GM18861 (cell line): ENCODE measurements at regions not wholly inside any gene's neighbourhood (a gene's known extent, or its start where the extent isn't known, plus 50 kb on each side); places are given as distances from the start of the nearest gene placed in this dataset.
"Not testable (repeated sequence)": the region's sequence is repeated elsewhere in the genome, so short reads cannot be mapped to it uniquely, and the experiment has no call there.

Experiments
- ATAC-seq: cut with Tn5 transposase; IDR thresholded peaks from one replicate; pipeline ENCODE4 v1.9.1; 2021; ENCODE audit not compliant: unreplicated experiment

DNA sequence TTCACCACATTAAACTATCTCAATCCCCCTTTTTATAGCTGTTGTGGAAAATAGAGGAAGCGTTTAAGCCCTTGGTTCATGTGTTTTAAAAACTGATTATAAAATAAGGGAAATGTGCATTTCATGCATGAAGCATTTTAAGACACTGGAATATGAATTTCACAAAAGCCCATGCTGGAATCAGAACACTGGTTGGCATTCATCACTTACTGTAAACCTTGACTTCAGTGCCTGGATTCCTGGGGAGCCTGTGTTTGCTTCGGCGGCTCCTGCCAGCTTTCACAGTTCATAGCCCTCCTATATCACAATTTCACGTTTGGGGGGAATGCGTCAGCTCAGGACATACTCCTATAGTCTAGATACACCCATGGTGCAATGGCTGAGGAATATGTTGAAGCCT, 336.9 kb downstream of the INSIG2 start:
- no peak for ATAC-seq

DNA sequence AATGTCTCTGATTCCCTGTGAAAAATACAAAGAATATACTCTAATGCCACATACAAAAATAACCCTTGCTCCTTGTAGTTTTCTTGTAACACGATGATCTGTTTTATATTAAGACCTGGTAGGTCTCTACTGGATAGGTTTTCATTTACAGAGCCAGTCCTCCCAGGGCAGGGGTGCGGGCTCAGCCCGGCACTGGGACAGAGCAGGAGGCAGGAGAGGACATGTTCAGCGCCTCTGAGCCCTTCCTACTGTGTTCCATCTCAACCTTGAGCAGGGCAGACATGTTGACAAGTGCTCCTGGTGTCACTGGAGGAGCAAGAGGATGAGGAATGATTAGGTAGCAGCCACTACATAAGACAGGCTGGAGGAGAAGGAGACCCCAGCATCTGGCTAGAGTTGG, 335.5 kb downstream of the INSIG2 start:
- ATAC-seq, result no peak

DNA sequence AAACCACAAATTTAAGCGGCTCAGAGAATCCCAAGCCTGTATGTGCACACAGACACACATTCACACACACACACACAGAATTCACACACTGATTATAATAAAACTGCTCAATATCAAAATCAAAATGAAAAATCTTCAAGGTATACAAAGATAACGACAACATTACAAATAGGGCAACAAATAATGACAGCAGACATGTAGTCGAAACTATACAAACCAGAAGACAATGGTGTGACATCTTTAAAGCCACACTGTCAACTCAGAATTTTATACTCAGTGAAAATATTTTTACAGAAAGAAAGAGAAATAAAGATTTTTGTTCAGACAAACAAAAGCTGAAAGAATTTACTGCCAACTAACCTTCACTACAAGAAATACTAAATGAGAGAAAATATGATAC, 333.4 kb downstream of the INSIG2 start:
- ATAC-seq, result no peak

DNA sequence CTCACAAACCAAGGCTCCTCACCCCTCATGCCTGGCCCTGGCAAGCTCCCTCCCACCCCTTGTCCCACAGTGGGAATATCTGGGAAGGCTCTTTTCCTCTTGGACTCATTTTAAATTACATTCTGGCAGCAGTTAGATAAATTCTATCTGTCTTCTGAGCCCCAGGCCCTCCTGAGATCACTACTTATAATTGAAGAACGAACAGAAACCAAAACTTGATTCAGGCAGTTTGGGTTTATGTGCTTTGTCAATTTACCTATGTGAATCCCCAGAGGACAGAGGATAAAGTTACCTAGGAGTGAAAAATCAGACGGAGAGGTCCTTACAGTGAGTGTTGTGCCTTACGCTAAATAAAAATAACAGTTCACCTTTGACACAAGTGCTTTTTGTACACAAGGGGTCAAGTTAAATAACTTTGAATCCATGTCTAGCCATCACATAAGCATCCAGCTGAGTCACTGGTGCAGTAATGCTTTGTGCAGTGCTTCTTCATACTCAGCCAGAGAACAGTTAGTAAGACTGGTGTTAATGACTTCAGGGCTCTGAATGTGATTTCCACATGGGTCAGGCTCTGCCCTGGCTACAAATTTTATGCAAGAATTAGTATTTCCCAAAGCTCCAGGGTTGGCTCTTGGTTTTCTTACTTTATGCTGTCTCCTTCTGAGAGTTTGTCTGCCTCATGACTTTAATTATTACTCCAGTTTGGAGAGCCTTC, 329.3 kb downstream of the INSIG2 start:
- ATAC-seq, result no peak

DNA sequence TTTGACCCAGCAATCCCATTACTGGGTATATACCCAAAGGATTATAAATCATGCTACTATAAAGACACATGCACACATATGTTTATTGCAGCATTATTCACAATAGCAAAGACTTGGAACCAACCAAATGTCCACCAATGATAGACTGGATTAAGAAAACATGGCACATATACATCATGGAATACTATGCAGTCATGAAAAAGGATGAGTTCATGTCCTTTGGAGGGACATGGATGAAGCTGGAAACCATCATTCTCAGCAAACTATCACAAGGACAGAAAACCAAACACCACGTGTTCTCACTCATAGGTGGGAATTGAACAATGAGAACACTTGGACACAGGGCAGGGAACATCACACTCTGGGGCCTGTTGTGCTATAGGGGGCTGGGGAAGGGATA, 326.9 kb downstream of the INSIG2 start:
- ATAC-seq, result not testable (repeated sequence)

DNA sequence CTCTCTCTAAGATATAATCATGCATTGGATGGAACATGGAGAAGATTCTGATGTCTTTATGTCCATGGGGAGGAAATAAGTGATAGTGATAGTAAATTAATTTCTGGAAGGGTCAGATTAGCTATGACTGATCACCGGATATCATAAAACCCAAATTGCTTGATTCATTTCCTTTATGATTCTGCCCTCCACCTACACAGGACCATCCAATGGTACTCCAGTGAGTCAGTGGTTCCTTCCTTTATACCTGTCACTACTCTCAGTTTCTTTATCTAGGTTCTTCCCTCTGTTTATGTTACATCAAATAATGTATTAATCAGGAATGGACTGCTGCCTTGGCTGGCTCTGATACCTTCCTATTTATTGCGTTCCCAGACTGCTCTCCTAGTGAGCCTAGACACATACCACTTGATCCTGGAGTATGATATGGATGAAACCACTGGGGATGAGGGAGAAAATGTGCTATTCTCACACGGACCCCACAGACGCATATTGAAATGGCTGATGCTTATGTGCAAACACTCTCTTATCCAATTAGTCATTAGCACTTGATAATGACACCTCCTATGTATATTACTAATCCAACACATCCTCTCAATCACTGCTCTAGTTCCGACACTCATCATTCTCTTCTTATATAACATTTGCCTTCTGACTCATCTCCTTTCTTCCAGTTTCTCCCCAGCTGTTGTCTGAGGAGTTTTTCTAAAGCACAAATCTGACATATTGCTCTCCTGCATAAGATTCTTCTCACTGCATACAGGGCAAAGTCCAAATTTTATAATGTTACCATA, 315.6 kb downstream of the INSIG2 start:
- ATAC-seq, result no peak

DNA sequence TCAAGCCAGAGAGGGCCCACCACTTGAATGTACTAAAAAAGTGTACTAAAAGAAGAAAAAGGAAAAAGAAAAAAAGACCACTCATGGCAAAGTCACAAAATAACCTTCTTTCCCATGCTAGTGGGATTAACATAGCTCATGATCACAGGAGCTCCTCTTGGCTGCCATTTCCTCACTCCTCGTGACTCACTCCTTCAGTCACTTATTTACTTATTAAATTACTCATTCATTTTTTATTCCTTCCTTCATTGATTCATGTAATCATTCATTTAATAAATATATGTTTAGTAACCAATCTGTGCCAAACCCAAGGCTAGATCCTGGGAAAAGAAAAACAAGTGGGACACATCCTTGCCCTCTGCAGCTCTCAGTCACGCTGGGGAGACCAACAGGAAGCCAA, 300.5 kb downstream of the INSIG2 start:
- ATAC-seq, result no peak

DNA sequence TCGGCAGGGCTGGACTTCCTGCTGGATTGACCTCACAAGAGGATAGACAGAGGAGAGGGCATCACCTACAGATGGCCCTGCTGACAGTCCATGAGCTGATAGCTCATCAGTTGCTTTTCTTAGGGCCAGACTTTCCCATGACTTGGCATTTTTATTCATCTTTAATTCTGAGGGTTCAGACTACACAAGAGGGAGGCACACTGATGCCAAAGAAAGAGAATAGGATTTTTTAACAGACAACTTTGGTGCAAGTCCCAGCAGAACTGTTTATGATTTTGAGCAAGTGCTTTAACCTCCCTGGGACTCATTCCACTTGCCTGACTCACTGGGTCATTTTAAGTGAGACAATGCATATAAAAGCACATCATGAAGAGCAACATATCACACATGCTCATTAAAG, 299.2 kb downstream of the INSIG2 start:
- ATAC-seq, result no peak

DNA sequence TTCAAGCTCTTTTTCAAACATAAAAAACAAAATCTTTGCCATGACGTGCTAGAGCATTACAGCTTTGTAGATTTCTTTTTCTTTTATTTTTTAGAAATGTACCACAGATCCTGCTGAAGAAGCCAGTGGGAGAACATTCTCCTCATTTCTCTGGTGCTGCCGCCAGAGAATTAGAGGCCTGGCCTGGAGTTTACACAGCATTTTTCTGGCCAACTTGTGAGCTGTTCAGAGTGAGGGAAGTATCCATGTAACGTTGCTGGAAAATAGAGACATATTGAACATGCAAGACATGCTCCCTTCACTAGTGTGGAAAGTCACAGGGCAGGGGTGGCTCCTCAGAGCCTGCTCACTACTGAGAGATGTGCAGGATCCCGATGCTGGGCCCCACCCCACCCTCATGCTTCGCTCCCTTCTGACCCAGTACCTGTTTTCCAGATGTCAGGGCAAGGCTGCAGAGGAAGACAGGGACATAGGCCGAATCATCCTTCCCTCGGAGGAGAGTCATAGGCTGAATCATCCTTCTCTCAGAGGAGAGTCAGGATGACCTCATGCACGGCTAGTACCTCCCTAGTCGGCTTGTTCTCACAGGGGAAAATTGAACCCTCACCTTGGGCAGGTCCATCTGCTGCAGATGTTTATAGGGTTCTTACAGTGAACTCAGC, 298.5 kb downstream of the INSIG2 start:
- ATAC-seq, result no peak

DNA sequence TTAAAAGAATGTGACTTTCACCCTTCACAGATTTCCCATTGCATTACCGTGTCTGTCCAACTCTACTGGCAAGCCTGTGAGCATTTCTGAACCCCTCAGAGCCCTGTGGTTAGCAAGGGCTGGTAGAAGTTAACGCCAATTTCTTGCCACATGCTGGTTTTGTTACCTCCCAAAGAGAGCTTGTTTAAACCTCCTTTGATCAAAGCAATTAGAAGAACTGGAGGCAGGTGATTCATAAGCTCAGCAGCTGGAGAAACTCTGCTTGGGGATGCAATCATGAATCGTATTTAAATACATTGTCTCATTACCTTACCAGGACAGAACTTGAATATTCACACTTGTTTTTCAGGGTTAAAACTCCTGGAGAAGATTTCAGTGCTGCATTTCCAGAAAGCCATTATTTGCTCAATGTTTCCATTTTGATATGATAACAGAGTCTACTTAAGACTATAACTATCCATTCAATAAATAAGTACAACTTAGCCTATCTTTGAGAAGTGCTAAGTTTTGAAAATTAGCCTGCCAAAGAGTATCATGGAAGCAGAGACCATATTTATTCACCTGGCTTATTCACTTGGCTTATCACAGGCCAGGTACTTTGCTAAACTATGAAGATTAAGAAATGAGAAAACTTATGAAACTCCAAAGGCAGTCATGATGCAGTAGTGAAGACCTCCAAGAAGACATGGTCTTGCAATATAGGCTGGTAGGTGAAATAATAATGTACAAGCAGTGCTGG, 292.8 kb downstream of the INSIG2 start:
- ATAC-seq, result no peak

DNA sequence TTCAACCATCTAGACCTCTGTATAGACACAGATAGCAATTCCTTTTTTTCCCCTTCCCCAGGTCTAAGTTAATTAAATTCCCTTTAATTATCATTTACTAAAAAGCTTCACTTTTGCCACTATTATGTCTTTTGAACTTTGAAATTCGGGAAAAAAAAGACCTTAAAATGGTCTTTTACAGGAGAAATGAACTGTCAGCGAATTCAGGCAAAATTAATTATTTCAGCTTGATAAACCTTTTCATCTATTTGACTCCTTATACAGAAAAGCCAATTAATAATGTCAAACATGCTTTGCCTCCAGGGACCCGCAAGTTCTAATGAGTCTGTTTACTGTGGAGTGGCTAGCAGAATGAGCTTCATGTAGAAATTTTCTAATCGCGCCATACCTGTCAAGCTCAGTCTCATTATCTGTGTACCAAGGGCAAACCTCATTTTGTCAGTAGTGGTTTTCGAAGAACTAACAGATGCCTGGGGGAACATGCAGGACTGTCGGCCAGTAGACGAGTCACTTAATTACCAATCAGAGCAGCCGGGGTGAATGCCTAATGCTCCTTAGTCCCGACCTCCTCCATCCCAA, 287.7 kb downstream of the INSIG2 start:
- no peak for ATAC-seq

DNA sequence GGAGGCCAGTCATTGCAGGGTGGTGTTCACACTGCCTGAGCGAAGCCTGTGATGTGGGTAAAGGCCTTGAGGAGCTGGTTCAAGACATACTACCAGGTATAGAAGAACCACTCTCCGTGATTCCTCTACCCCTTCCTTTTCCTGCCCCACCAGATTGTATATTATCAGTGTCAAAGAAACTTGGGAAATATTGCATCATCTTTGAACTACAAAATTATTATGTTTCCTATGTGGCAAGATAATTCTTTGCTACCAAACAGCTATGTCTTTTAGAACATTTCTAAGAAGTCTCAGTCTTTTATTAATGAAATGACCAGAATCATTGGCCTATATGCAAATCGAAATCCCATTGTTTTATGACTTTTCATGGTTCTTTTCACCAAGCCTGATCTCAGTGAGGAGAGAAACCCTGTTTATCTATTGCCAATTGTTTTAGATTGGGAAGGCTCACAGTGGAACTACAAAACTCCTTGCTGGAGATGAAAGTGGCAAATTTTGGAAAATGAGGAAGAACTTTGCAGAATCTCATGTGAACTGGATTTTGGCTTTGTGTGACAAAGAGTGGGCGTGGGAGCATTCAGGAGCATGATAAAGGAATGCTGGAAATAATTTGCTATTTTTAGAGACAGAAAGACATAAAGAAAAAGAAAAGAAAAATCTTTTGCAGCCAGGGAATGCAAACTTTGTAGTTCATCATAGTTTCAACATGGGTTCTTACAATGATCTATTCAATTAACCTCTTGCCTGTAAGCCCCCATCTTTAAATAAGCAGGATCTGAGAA, 286.9 kb downstream of the INSIG2 start:
- no peak for ATAC-seq

DNA sequence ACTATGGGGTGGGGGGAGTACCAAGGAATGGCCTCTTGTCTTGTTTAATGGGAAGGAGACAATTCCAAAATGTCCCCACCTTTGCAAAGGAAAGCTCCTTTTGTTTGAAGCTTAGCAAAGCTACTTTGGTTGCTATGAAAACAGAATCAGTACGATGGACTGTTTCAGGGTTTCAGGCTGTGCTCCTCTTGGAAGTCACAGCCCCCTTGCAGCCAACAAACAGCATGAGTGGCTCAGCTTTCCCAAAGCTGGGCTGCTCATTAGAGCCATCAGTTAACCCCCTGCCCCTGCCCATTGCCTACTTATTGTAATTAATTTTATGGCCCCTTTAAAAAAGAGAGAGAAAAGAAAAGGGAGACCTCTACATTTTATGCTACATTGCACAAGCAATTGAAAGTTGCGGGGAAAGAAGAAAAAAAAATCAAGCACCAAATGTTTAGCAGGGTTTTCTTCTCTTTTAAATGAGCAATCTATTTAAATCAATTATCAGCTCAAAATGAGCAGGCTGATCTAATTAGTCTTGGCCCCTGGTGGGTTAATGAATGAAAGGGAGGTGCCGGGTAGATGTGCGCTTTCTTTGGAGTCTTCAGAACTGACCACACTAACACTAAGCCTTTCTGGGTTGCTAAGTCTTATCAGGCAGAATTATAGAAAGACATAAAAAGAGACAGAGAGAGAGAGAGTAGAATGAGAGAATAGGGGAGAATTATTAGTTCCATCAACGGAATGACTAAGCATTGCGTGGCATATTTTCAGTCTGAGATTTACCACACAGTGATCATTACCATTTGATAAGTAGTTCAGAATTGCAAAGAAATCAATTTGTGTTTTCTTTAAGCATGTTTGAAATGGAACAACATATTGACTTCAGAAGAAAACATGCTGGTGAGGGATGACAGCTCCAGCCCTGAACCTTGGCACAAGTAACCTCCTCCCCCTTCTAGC, 284.9 kb downstream of the INSIG2 start:
- no peak for ATAC-seq

DNA sequence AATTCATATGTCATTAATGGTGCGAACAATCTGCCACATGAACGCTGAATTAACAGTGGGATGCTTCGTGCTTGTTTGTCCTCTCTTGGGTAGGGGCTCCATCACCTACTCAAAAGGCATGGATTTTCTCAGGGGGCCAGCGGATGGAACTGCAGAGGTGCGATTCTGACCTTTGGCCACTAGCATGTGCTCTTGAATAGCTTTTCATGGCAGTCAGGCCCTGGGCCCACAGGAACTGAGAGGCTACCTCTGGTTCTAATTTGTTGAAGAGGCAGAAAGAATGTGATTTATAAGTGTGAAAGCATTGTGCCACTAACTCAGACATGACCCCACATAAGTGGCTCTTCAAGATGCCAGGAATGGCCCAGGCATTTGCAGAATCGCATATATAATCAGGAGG, 283.2 kb downstream of the INSIG2 start:
- ATAC-seq, result no peak

DNA sequence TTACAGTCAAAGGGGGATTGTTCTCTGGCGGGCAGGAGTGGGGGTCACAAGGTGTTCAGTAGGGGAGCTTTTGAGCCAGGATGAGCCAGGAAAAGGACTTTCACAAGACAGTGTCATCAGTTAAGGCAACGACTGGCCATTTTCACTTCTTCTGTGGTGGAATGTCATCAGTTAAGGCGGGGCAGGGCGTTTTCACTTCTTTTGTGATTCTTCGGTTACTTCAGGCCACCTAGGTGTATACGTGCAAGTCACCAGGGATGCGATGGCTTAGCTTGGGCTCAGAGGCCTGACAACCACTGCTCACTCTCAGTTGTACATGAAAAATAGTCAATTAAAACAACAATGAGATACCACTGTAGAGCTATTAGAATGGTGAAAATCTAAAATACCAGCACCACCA, 281.2 kb downstream of the INSIG2 start:
- ATAC-seq, result not testable (repeated sequence)

DNA sequence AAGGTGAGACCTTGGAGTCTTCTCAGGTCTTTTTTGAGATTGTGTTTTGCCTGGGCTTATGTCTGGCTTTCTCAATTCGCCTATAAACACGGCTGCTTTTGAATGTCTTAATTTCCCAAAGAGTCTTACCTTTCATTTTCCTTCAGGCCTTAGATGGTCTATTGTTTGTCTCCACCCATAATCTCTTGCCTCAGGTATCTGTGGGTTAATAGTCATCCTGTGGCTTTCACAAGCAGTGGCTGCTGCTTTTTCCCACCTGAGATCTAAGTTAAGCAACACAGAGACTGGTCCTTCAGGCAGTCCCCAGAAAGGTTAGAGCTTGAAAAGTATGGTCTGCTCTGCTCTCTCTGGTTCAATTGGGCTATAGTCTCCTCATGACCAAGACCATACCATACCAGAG, 275.3 kb downstream of the INSIG2 start:
- no peak for ATAC-seq

DNA sequence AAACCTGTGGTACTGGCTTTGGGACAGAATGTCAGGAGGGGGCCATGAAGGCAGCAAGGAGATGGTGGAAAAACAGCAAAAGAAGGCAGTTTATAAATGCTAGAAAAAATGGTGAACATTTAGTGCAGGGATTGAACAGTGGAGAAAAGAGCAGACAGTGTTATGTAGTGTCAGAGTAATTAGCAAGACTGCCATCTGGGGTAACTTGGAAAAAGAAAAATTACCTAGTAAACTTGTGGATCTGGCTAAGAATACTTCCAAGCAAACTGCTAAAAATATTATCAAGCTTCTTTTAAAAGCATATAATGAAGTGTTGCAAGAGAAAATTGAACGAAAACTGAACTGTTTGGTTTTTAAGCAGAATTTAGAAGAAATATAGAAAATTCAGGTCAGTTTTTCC, 267.8 kb downstream of the INSIG2 start:
- ATAC-seq, result no peak

DNA sequence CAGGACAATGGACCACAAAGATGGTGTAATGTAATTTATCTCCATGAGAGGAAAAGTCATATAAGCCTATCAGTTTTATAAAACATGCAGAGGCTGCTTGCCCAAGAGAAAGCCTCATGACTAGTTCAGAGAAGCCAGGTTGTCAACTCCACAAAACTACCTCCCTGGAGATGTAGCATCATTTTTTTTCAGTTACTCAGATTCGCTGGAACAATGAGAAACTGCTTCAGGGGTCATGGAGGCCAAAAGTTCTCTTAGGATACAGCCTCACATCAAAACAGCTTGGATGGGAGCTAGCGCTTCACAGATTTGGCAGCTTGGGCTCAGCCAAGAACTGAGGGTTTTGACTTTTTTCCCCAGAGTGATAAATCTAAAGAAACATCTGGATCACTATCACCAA, 263.5 kb downstream of the INSIG2 start:
- ATAC-seq, result no peak

DNA sequence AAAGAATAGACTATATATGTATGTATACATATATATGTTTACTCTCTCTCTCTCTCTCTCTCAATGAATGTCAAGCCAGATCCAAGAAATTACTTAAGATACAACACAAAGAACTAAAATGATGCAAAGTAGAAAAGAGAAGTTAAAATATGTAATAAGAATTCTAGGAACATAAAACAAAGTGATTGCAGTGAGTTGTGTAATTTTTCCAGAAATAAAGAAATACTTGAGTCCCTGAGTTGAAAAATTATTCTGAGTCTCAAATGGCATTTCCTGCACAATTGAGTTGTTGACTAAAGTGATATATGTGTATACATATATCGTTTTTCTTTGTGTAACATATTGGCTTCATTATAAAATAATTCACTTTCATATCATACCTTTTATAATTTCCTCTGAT, 262.4 kb downstream of the INSIG2 start:
- ATAC-seq, result no peak
